K562 (cell line): ENCODE measurements at regions not wholly inside any gene's neighbourhood (a gene's known extent, or its start where the extent isn't known, plus 50 kb on each side); places are given as distances from the start of the nearest gene placed in this dataset.
"Not testable (repeated sequence)": the region's sequence is repeated elsewhere in the genome, so short reads cannot be mapped to it uniquely, and the experiment has no call there.

Experiments
- ATAC-seq: fragments of 200-7000 bp; cut with Tn5 transposase; 3 replicates; pipeline ENCODE4 v1.9.1; 2020; ENCODE audit warnings: moderate library complexity
- BruUV-seq: library from RNA; stranded (reverse); fragments of 400-500 nt; replicated peaks from 2 replicates; lab custom pipeline; 2021; lab: Mats Ljungman, UMichigan
- CTCF ChIA-PET: fragments of 300-600 bp; formaldehyde crosslinking; extraction: SDS; loops from one replicate; lab custom pipeline; 2021; ENCODE audit warnings: low intra/inter-chr PET ratio; lab: Yijun Ruan, JAX
- POLR2A ChIA-PET: fragments of 300-600, 350-650 bp; sonication (Branson Sonifier 250); formaldehyde crosslinking; extraction: SDS; loops from one replicate; lab custom pipeline; 2021; ENCODE audit warnings: antibody characterized with exemption, inconsistent platforms; lab: Yijun Ruan, JAX
- DNase-seq, 4 experiments: peaks; one replicate each; pipeline versions ENCODE4 v3.0.0 to v3.0.0-alpha.2; 2011 to 2018; ENCODE audit warnings: low spot score in 3 of 4, mixed read lengths in 3 of 4; ENCODE audit errors: extremely low read depth in 1 of 4
- FAIRE-seq: peaks from 2 replicates; lab custom pipeline; 2011; peaks lifted over from hg19 to GRCh38; lab: Jason Lieb, UNC
- H2AFZ ChIP-seq: 2 replicates; pipeline ENCODE4 v1.6.0; 2011; ENCODE audit warnings: low read depth, low read length, control low read depth, inconsistent platforms
- H3K27ac ChIP-seq: fragments of 200-600 bp; 3 replicates; pipeline ENCODE4 v1.8.0; 2011; ENCODE audit warnings: low read depth, mild to moderate bottlenecking, control low read depth, inconsistent platforms, low read length, moderate library complexity, mixed read lengths; ENCODE audit errors: extremely low read depth
- H3K27me3 ChIP-seq, 2 experiments: fragments of 300-600 bp in 1 of 2; 2 replicates in 1 of 2; 3 replicates in 1 of 2; pipeline versions ENCODE4 v1.6.0 to v1.8.0; 2011; ENCODE audit warnings: inconsistent platforms in 2 of 2, low read length in 2 of 2, mild to moderate bottlenecking in 1 of 2, mixed read lengths in 1 of 2, moderate library complexity in 1 of 2; ENCODE audit not compliant: control insufficient read depth in 2 of 2, insufficient read depth in 2 of 2
- H3K36me3 ChIP-seq: fragments of 300-600 bp; 3 replicates; pipeline ENCODE4 v1.8.0; 2011; ENCODE audit warnings: mild to moderate bottlenecking, low read length, inconsistent platforms; ENCODE audit not compliant: control insufficient read depth, insufficient read depth
- H3K4me1 ChIP-seq, 2 experiments: fragments of 200-600 bp in 1 of 2; replicated peaks in 1 of 2; 2 replicates in 1 of 2; 3 replicates in 1 of 2; pipeline versions ENCODE4 v1.5.1 to v1.8.0; 2011; ENCODE audit warnings: inconsistent platforms in 2 of 2, low read length in 2 of 2, mild to moderate bottlenecking in 1 of 2, mixed read lengths in 1 of 2, moderate library complexity in 1 of 2; ENCODE audit not compliant: control insufficient read depth in 2 of 2, insufficient read depth in 2 of 2
- H3K4me2 ChIP-seq: 2 replicates; pipeline ENCODE4 v1.6.1; 2011; ENCODE audit warnings: low read length, control low read depth, inconsistent platforms, mixed read lengths; ENCODE audit not compliant: insufficient read depth
- H3K4me3 ChIP-seq: fragments of 200-600 bp; sonication (generic), shearing (Covaris generic); 2 replicates; pipeline ENCODE4 v1.5.1; 2016; ENCODE audit warnings: control low read depth, inconsistent platforms
- H3K79me2 ChIP-seq: fragments of 200-600 bp; 3 replicates; pipeline ENCODE4 v1.8.0; 2011; ENCODE audit warnings: low read length, inconsistent platforms; ENCODE audit not compliant: control insufficient read depth, insufficient read depth
- H3K9ac ChIP-seq, 2 experiments: 2 replicates each; pipeline versions ENCODE4 v1.6.0 to v1.6.1; 2011; ENCODE audit warnings: low read depth in 2 of 2, low read length in 2 of 2, control low read depth in 1 of 2, inconsistent platforms in 1 of 2, mild to moderate bottlenecking in 1 of 2, mixed read lengths in 1 of 2; ENCODE audit not compliant: insufficient read depth in 1 of 2
- H3K9me1 ChIP-seq: one replicate; pipeline ENCODE4 v1.6.0; 2011; ENCODE audit warnings: inconsistent platforms, mild to moderate bottlenecking, low read length, moderate library complexity; ENCODE audit not compliant: control insufficient read depth, insufficient read depth
- H3K9me3 ChIP-seq: replicated peaks from 2 replicates; pipeline ENCODE4 v1.5.1; 2011; ENCODE audit warnings: low read depth, low read length, inconsistent platforms; ENCODE audit not compliant: control insufficient read depth, insufficient read depth
- H4K20me1 ChIP-seq: replicated peaks from 2 replicates; pipeline ENCODE4 v1.6.1; 2011; ENCODE audit warnings: low read length, inconsistent platforms, mixed read lengths; ENCODE audit not compliant: control insufficient read depth, insufficient read depth
- EGR1 ChIP-seq: fragments of 450-650 bp; conservative IDR thresholded peaks from 2 replicates; pipeline ENCODE4 v1.6.1; 2017; ENCODE audit warnings: mild to moderate bottlenecking
- ELF1 ChIP-seq: fragments of 200-800 bp; sonication (Bioruptor generic); IDR thresholded peaks from 2 replicates; pipeline ENCODE4 v1.6.1; 2016; ENCODE audit warnings: missing genetic modification characterization, missing compliant biosample characterization
- EWSR1 ChIP-seq: fragments of 450-650 bp; IDR thresholded peaks from 2 replicates; pipeline ENCODE4 v1.6.1; 2018; ENCODE audit warnings: borderline replicate concordance, mild to moderate bottlenecking, low read depth, moderate library complexity; ENCODE audit not compliant: partially characterized antibody
- HEY1 ChIP-seq: fragments of 250-450 bp; sonication (Bioruptor Pico); IDR thresholded peaks from 2 replicates; pipeline ENCODE4 v1.5.0; 2020; ENCODE audit warnings: mild to moderate bottlenecking, moderate library complexity, borderline replicate concordance
- HNRNPH1 ChIP-seq: fragments of 200-400 bp; formaldehyde crosslinking; optimal IDR thresholded peaks from 2 replicates; pipeline ENCODE3; 2017; ENCODE audit warnings: low read depth, mild to moderate bottlenecking, low read length, moderate library complexity
- KAT8 ChIP-seq: fragments of 450-650 bp; IDR thresholded peaks from 2 replicates; pipeline ENCODE4 v1.6.1; 2016; ENCODE audit warnings: low read depth, mild to moderate bottlenecking
- PREB ChIP-seq: sonication (generic); formaldehyde crosslinking; IDR thresholded peaks from 2 replicates; pipeline ENCODE4 v1.8.1; 2023; ENCODE audit warnings: mild to moderate bottlenecking, missing genetic modification reagents
- ZNF174 ChIP-seq: fragments of 250-450 bp; sonication (Bioruptor Pico); IDR thresholded peaks from 2 replicates; pipeline ENCODE4 v1.4.0; 2020; ENCODE audit warnings: mild to moderate bottlenecking
- ZNF175 ChIP-seq: fragments of 200-800 bp; sonication (Bioruptor generic); IDR thresholded peaks from 2 replicates; pipeline ENCODE4 v1.6.1; 2016; ENCODE audit warnings: low read depth, mild to moderate bottlenecking, missing genetic modification characterization, missing compliant biosample characterization
- WGBS: fragments of 100-300 bp; shearing (Covaris generic); methylation state at CpG from one replicate; pipeline ENCODE4 v1.1.6; 2016; ENCODE audit warnings: low coverage, mixed read lengths; ENCODE audit not compliant: insufficient coverage; ENCODE audit errors: missing lambda C conversion rate; 5-methylcytosine and 5-hydroxymethylcytosine counted together
- in situ Hi-C: fragments of 300-500 bp; cut with MboI; formaldehyde crosslinking; loops from 4 replicates; pipeline ENCODE4 v1.15.0; 2018; ENCODE audit warnings: inconsistent platforms, mixed read lengths
- intact Hi-C: fragments of 100-400 bp; cut with micrococcal nuclease; formaldehyde crosslinking; loops from 2 replicates; pipeline ENCODE4 v1.14.2; 2022
- TF ChIP-seq, protein P1 (sequence below): fragments of 250-450 bp; sonication (Bioruptor Pico); IDR thresholded peaks from 2 replicates; pipeline ENCODE4 v1.8.0; 2022; ENCODE audit warnings: inconsistent platforms

- WGBS: 52% methylated on average over 7 of the region's 7 CpGs
- intact Hi-C loops: no loop called here
Measured at GRCh38 chr11:110349138-110349996, 53.0 kb upstream of the RDX start.

DNA sequence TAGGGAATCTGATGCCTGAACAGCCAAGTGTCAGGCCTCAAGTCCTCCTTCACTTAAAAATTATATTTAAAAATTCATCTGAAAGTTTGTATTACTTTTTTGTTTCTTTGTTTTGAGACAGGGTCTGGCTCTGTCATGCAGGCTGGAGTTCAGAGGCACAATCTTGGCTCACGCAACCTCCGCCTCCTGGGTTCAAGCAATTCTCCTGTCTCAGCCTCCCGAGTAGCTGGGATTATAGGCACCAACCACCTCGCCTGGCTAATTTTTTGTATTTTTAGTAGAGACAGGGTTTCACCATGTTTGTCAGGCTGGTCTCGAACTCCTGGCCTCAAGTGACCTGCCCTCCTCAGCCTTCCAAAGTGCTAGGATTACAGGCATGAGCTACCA lies 53.6 kb upstream of the RDX start:
- FAIRE-seq, BruUV-seq: not testable (repeated sequence)

More at GRCh38 chr11:110349138-110349996, 53.0 kb upstream of the RDX start:
- no peak overlapping the region for H3K27ac ChIP-seq
- no peak for DNase-seq
- CTCF ChIA-PET: no interaction called here
- H3K9ac ChIP-seq: no peak overlapping the region
- no peak overlapping the region for H3K4me2 ChIP-seq
- H3K36me3 ChIP-seq: no peaks in the 10 kb centered on the region
- ATAC-seq: no peak; the same call in 2 of the 3 replicates
- in situ Hi-C loops: no loop called here
- H3K9me1 ChIP-seq: no peaks in the 10 kb centered on the region
- no peaks in the 10 kb centered on the region for H3K9me3 ChIP-seq
- no peaks in the 10 kb centered on the region; a peak in 1 of 5 replicates for H3K4me1 ChIP-seq
- no peaks in the 10 kb centered on the region; a peak in 2 of 5 replicates for H3K27me3 ChIP-seq
- no TSS peak for BruUV-seq
- POLR2A ChIA-PET: interaction anchor here (1.1 kb wide), 1 partner anchor 9 kb away, joined by 4 read pairs; no protein-coding TSS in a partner anchor
- no peaks in the 10 kb centered on the region for H3K79me2 ChIP-seq
- TF ChIP-seq HEY1 (CRISPR knock-in tag): no peak
- TF ChIP-seq ZNF175: no peak
- TF ChIP-seq EWSR1: no peak
- TF ChIP-seq ZNF174 (CRISPR knock-in tag): no peak
- TF ChIP-seq HNRNPH1: no peak
- TF ChIP-seq EGR1: no peak
- TF ChIP-seq PREB (CRISPR knock-in tag): no peak
- TF ChIP-seq KAT8: no peak
- TF ChIP-seq ELF1: no peak
- TF ChIP-seq, protein P1, sequence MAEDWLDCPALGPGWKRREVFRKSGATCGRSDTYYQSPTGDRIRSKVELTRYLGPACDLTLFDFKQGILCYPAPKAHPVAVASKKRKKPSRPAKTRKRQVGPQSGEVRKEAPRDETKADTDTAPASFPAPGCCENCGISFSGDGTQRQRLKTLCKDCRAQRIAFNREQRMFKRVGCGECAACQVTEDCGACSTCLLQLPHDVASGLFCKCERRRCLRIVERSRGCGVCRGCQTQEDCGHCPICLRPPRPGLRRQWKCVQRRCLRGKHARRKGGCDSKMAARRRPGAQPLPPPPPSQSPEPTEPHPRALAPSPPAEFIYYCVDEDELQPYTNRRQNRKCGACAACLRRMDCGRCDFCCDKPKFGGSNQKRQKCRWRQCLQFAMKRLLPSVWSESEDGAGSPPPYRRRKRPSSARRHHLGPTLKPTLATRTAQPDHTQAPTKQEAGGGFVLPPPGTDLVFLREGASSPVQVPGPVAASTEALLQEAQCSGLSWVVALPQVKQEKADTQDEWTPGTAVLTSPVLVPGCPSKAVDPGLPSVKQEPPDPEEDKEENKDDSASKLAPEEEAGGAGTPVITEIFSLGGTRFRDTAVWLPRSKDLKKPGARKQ: no peak
- H2AFZ ChIP-seq: peak overlapping the region; percentile 32; the same call in 1 of the 2 replicates
- FAIRE-seq: no peak
- H3K4me3 ChIP-seq: no peak overlapping the region
- H4K20me1 ChIP-seq: no peaks in the 10 kb centered on the region

More for the DNA sequence above, 53.6 kb upstream of the RDX start:
- H2AFZ ChIP-seq, intact Hi-C loops, ATAC-seq, H3K4me3 ChIP-seq, H3K4me2 ChIP-seq, H3K9me1 ChIP-seq, H3K4me1 ChIP-seq, H3K27ac ChIP-seq, H3K36me3 ChIP-seq, CTCF ChIA-PET, H3K27me3 ChIP-seq, H4K20me1 ChIP-seq, H3K9me3 ChIP-seq, H3K79me2 ChIP-seq, DNase-seq, H3K9ac ChIP-seq: not testable (repeated sequence)
- in situ Hi-C loops: loop anchor here (25.0 kb wide), 1 partner anchor 388 kb away; no protein-coding TSS in a partner anchor
- POLR2A ChIA-PET: interaction anchor here (1.1 kb wide), 1 partner anchor 10 kb away, joined by 4 read pairs; no protein-coding TSS in a partner anchor
- WGBS: 52% methylated on average over 5 of the region's 5 CpGs
